HG02610 (cell line): ENCODE measurements at regions not wholly inside any gene's neighbourhood (a gene's known extent, or its start where the extent isn't known, plus 50 kb on each side); places are given as distances from the start of the nearest gene placed in this dataset.
"Not testable (repeated sequence)": the region's sequence is repeated elsewhere in the genome, so short reads cannot be mapped to it uniquely, and the experiment has no call there.

Source experiments
- ATAC-seq: cut with Tn5 transposase; IDR thresholded peaks from one replicate; pipeline ENCODE4 v1.9.1; 2021; ENCODE audit warnings: mild to moderate bottlenecking, moderate library complexity; ENCODE audit not compliant: unreplicated experiment

DNA sequence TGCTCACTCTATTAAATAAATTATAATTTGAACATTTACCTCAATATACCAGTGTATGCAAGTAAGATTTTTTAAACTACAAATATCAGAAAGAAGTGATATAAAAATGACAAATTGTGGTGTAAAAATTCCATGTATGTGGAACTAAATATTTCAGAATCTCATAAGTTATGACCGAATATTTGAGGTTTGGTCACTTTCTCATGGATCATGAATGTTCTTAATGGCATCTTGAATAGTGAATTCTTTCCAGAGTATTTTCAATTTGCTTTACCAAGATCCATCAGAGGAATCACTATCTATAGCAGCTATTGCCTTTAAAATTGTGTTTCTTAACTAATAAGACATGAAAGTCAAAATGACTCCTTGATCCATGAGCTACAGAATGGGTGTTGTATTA is 950.6 kb downstream of the TBC1D32 start:
- ATAC-seq, result no peak

DNA sequence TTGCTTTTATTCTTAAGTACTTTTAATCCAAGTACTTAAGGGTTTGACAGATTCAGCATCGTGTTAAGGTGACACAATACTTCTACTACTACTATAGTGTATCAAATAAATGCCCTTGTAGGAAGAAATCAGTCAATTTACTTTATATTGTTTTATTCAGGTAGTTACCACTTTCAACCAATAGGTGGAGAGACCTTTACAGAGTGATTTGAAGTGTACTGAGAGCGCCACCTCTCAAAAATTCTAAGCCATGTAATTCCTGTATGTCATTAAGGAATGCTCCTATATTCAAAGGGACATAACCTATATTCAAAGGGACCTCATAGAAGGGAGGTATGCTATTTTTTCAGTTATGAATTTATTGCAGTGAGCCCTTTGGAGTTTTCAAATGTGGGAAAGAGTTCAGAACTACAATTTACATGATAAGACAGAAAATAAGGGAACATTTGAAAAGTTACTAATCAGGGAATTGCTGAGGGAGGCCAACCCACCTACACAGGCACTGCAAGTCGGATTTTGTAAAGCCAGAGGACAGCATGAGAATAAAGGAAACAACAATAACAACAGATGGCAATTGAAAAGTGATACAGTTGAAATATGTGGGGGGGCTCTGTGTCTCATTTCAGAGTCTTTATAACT is 955.6 kb downstream of the TBC1D32 start:
- peak; percentile 75 for ATAC-seq

DNA sequence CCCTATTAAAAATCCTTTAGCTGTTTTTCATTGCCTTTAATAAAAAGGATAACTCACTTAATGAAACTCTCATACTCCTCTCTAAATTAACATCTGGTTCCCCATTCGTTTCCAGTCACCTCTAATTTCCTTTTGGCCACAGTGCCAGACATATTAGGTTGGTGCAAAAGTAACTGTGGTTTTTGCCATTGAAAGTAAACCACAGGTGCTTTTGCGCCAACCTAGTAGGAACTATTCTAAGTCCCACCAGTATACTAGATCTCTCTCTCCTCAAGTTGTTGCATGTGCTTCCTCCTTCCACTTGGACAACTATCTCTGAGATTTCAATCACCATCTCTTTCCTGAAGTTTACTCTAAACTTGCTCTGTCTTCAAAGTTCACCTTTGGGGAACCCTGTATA is 961.1 kb downstream of the TBC1D32 start:
- ATAC-seq, result no peak

DNA sequence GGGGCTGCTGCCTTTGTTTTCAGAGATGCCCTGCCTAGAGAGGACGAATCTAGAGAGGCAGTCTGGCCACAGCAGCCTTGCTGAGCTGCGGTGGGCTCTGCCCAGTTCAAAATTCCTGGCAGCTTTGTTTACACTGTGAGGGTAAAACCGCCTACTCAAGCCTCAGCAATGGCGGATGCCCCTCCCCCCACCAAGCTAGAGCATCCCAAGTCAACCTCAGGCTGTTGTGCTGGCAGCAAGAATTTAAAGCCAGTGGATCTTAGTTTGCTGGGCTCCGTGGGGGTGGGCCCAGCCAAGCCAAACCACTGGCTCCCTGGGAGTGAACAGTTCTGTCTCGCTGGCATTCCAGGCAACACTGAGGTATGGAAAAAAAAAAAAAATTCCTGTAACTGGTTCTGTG is 970.9 kb downstream of the TBC1D32 start:
- ATAC-seq, result no peak

DNA sequence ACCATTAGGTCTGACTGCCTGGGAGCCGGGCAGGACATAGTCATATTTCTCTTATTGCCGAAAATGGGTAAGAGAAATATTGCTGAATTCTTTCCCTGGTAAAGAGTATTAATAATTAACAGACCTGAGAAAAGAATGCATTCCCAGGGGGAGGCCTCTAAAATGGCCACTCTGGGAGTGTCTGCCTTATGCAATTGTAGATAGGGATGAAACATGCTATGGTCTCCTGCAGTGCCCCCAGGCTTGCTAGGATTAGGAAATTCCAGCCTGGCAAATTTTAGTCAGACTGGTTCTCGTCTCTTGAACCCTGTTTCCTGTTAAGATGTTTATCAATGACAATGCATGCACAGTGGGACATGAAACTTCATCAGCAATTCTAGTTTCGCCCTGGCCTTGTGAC is 975.7 kb downstream of the TBC1D32 start:
- ATAC-seq, result not testable (repeated sequence)

DNA sequence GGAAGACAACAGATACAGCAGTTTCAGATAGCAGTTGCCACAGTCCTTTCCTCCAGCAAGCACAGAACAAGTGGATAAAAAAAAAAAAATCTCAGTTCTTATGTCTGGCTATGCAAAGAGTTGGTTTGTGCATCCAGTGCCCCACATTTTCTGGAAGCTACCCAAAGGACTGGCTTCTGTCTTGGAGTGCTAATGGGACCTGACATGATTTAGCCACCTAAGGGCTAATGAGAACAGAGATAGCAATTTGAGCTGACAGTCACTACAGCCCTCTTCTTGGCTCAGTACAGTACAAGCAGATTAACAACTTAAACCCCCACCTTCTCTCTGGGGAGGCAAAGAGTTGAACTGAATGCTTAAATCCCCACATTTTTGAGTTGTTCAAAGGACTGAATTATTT is 976.8 kb downstream of the TBC1D32 start:
- no peak for ATAC-seq

DNA sequence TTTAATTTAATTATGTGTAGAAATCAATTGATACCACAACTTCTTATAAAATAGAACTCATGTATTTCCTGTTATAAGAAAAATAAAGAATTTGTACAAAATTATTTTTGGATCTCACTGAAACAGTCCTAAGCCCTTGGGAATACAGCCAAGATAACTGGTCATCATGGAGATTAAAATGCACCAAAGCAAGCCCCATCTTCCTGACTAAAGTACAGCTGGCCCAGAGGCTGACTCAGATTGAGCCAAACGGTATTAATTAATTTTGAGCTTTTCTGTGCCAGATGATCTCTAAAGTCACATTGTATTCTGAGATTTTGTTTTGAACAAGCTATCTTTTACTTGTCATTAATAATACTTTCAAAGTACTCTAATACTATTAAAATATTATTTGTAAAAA is 978.5 kb downstream of the TBC1D32 start:
- ATAC-seq, result no peak

DNA sequence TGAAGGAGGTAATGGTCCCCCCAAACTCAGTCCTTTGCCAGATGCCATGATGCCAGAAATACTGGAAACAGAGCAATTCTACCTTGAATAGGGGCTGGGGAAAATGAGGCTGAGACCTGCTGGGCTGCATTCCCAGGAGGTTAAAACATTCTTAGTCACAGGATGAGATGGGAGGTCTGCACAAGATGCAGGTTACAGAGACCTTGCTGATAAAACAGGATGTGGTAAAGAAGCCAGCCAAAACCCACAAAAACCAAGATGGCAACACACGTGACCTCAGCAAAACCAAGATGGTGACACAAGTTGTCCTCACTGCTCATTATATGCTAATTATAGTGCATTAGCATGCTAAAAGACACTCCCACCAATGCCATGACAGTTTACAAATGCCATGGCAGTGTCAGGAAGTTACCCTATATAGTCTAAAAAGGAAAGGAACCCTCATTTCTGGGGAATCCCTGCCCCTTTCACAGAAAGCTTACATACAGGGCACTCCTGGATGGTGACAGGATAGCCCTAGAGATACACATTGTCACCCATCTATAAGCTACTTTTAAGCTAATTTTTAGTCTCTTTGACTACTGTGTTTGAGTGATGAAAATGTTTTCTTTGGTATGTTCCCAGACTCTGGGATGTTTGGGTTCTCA is 979.7 kb downstream of the TBC1D32 start:
- peak; percentile 51 for ATAC-seq

DNA sequence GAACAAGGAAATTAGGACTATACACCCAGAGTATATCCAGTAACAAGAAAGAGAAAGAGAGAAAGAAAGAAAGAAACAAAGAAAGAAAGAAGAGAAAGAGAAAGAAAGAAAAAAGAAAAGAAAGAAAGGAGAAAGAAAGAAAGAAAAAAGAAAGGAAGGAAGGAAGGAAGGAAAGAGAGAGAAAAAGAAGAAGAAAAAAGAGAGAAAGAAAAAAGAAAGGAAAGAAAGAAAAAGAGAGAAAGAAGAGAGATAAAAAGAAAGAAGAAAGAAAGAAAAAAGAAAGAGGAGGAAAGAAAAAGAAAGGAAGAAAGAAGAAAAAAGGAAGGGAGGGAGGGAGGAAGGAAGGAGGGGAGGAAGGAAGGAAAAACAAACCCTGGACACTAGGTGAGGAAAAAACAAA is 981.8 kb downstream of the TBC1D32 start:
- ATAC-seq, result no peak

DNA sequence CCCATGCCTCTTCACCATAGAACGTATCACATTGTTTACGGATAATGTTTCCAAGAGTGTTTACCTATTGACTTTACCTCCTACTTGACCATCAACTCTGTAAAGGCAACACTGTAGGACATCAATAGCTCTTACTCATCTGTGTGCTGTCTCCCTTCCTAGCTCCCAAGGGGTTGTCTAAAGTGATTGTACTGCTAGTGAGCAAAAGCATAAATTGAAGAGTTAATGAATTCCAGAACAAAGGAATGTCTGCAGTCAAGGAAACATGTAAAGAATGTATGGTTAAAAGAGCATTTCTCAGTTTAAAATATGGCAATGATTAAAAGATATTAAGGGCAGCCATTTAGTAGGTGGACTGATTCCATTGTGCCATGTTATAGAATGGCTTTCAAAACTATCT is 985.4 kb downstream of the TBC1D32 start:
- no peak for ATAC-seq

DNA sequence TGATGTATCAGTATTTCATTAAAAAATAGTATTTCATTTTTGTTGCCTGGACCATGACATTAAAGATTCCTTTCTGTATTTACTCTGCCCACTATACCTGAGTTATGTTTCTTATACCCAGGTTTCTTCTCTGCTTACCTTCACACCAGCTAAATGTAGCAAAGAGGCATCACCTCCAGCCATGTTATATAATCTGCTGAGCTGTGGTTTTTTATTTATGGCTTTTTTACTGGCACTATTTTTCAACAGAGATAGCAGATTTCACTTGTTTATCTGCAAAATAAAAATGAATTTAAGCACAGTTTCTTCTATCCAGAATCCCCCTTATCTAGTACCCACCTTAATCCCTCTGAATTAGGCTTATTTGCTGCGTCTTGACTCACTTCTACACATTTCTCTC is 979.0 kb upstream of the MAN1A1 start:
- no peak for ATAC-seq

DNA sequence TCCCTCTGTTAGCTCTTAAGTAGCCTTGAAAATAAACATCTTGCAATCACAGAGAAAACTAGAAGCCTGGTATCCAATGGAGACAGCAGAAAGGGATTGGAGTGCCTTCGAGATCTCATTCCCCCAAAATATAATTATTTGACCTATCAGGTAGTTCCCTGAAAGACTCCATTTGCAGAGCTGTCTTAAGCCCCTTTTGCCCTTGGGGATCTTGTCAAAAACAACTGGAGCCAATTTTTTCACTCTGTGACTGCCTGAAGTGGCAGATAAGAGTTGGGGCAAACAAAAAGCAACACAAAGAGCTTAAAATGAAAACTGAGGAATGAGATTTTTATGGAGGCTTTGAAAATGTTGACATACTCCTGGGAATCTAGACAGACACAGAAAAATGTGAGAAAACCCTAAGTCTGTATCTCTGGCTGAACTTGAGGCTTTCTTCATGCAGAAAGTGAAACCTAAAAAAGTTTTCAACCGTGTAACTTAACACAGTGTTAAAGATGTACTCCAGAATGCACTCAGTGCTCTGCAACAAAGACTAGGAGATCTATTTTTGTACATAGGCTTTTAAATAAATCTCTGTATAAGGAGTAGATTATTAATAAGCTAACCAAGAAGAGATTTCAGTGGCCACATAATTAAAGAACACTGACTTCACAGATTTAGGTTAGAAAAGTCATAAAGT is 971.1 kb upstream of the MAN1A1 start:
- ATAC-seq, result no peak

DNA sequence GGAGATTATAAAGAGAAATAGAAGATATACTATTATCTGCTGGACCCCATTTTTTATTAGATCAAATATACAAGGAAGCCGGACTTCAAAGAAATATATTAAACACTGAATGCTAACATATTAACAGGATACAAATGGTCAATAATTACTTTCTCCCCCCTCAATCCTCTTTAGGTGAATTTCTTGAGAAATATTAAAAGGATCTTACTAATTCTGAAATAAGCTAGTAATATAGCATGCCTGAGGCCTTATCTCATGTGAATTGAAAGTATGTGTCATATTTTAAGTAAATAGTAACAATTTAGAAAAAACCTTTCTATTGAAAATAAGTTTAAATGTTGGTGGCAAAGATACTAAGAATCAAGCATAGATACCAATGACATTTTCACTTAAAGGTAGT is 954.7 kb upstream of the MAN1A1 start:
- ATAC-seq, result no peak

DNA sequence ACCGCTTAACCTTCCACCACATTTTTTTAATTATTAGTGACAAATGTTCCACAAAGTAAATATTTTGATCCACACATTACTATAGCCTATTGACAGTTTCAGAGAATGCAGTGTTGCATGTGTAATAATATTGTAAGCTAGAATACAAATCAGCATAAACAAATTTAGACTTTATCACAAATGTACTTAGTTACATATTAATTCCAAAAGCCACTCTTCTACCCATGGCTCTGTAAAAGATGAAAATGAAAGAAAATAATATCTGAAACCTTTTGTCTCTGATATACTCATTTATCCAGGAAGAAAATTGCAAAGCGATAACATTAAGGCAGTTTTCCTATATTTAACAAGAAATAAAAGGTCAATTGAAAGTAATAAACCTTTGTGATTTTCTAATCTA is 954.0 kb upstream of the MAN1A1 start:
- no peak for ATAC-seq

DNA sequence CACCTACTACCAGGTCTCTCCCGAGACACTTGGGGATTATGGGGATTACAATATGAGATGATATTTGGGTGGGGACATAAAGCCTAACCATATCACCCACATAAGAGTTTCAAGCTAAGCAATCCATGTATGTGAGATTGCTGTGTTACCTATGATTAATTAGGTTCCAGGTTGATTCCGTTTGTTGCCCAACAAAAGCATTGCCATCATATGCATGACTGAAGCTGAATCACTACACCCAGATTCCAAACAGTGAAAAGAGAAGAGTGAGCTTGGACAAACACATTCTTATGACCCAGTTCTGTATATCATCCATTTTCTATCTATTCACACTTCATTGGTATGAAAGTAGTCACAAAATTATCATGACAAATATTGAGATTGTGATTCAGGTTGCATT is 952.5 kb upstream of the MAN1A1 start:
- no peak for ATAC-seq

DNA sequence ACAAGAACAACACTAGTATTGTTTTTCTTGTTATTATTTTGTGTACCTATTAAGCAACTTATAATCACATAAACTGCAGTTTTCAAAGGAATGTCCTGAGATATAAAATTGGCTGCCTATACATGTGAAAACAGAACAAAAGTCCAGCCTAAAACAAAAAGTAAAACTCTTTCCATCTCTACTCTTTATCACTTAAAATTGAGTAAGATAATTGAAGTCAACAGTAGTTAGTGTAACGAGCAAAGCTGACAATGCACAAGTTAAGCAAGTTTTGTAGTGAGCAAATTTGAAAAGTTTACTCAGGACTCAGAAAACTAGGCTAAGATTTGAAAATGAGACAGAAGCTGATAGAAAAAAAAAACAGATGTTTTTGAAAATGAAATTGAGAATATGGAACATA is 941.4 kb upstream of the MAN1A1 start:
- ATAC-seq, result no peak

DNA sequence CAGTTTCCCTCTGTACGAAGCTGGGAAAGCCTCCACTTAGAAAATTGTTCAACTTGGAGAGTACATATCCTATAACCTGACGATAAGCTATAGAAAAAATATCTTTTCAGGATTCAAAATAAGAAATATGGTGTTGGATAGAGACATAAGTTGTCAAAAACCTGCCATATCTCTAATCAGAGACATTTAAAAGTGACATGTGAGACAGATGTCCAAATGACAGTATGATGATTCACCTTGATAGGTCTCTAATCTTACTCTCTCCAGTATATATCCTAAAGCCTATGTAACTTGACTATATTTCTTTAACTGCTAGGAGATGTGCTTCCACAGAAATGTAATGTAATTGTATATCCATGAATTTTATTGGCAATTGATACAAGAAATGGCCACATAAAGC is 932.4 kb upstream of the MAN1A1 start:
- ATAC-seq, result no peak

DNA sequence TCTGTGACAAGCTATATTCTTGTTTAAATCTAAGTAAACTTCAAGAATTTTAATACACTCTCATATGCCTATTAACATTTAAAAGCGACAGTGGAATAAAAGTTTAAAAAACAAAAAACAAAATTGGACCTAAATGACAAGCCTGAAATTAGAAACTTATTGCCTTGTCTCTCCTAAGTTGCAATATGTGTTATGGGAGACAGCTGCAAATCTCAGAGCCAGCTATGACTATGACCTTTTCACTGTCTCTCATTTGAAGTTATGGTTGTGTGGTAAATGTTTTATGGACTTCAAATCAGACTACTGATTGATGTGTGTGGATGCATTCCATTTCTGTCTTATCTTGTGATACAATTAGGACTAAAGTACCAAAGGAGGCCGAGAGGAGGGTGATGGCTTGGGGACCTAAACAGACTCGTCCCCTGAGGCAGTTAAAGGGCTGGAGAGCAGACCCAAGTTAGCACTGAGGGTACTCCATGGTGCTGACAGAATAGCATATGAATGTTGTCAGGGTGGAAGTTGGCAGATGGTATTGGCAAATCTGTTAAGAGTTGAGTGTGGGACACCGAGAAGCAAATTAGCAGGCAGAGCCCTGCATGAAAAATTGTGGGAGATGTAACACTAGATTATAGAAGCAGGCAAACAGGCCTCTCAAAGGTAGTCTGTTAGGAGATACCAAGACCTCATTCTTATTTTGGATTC is 930.1 kb upstream of the MAN1A1 start:
- ATAC-seq, result no peak

DNA sequence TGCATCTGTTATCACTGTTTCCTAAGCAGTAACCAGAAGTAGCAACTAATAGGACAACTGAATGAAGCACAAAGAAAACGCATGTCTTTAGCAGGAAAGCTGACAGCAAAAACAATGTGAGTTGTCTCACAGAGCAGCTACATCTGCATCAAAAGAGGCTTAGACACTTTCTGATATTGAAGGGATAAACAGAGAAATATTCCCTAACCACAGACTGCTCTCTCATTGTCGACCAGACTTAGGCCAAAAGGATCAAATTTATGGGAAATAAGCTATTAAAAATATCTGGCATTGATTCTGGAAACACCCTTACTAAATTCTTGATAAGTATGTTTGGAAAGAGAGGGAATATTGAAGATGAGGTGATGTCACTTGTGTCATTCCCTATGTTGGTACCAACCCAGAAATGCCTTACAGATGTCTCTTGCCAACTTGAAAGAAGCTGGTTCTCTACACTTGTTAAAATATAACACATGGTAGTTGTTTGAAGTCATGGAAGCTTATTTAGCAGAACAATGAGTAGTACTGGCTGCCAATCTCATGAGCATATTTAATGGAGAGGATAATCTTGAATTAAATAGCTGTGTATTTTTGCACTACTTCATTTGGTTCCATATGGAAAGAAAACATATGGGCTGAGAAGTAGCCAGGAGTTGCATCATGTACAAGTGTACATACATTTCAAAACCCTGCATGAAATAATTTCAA is 929.3 kb upstream of the MAN1A1 start:
- no peak for ATAC-seq

DNA sequence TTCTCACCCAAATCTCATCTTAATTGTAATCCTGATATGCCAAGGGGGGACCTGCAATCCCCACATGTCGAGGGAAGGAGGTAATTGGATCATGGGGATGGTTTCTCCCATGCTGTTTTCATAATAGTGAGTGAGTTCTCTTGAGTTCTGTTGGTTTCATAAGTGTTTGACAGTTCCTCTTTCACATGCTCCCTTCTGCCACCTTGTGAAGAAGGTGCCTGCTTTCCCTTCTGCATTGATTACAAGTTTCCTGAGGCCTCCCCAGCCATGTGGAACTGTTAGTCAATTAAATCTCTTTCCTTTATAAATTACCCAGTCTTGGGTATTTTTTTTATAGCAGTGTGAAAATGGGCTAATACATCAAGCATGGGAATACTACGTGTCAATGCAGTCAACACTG is 925.0 kb upstream of the MAN1A1 start:
- peak; percentile 63 for ATAC-seq

DNA sequence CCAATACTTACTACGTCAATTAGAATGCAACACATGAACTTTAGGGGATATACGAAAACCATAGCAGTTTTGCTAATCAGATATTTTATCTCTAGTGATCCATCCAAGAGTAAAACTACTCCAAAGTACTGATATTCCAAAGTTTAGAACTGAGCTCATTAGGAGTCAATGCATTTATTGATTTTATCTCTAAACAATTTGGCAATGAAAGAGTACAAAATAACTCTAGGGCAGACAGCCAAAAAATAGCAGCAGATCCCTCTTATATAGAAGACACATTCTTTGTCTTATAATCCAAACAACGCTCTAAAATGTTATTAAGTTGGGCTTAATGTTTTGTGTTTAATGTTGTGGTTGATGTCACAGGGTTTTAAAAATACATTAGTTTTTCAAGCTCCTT is 923.9 kb upstream of the MAN1A1 start:
- ATAC-seq, result no peak
